ENCODE measurements at regions not wholly inside any gene's neighbourhood (a gene's known extent, or its start where the extent isn't known, plus 50 kb on each side); places are given as distances from the start of the nearest gene placed in this dataset.

DNA sequence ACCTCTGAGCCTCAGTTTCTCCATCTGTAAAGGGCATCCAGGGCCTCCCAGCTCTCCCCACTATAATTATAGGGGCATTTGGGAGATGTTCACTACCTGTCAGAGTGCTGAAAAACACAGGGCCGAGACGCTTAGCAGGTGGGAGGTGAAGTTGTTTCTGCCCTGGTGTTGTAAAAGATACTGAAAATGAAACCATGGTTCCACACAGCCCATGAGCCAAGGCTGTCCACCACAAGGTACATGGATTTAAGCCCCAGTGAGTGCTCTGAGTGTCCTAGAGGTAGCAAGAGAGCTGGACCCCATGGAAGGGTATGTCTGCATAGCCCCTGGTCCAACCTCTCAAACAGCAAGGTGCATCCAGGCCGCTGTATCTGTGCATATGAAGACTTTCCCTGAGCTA, 137.5 kb downstream of the C5orf15 start:
- TF ChIP-seq, protein P1, sequence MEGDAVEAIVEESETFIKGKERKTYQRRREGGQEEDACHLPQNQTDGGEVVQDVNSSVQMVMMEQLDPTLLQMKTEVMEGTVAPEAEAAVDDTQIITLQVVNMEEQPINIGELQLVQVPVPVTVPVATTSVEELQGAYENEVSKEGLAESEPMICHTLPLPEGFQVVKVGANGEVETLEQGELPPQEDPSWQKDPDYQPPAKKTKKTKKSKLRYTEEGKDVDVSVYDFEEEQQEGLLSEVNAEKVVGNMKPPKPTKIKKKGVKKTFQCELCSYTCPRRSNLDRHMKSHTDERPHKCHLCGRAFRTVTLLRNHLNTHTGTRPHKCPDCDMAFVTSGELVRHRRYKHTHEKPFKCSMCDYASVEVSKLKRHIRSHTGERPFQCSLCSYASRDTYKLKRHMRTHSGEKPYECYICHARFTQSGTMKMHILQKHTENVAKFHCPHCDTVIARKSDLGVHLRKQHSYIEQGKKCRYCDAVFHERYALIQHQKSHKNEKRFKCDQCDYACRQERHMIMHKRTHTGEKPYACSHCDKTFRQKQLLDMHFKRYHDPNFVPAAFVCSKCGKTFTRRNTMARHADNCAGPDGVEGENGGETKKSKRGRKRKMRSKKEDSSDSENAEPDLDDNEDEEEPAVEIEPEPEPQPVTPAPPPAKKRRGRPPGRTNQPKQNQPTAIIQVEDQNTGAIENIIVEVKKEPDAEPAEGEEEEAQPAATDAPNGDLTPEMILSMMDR (IDR thresholded peaks at IDR 0.05) = no peak
- no peak for TF ChIP-seq POLR2A (IDR thresholded peaks at IDR 0.05)

Data from testis (tissue), 2 donors.